Lower leg skin (tissue), 3 donors: ENCODE measurements at regions not wholly inside any gene's neighbourhood (a gene's known extent, or its start where the extent isn't known, plus 50 kb on each side); places are given as distances from the start of the nearest gene placed in this dataset.

Experiments
- POLR2A ChIP-seq, 2 donors: fragments of 450-650 bp; IDR thresholded peaks; one replicate each; pipeline ENCODE4 v1.6.1; 2016 to 2017; ENCODE audit warnings: antibody characterized with exemption in 2 of 2, mild to moderate bottlenecking in 1 of 2, moderate library complexity in 1 of 2
- TF ChIP-seq, protein P1 (sequence below), 3 donors: fragments of 450-650 bp; IDR thresholded peaks; one replicate each; pipeline ENCODE4 v1.5.1; 2016; ENCODE audit warnings: antibody characterized with exemption in 3 of 3, mild to moderate bottlenecking in 3 of 3, moderate library complexity in 2 of 3

DNA sequence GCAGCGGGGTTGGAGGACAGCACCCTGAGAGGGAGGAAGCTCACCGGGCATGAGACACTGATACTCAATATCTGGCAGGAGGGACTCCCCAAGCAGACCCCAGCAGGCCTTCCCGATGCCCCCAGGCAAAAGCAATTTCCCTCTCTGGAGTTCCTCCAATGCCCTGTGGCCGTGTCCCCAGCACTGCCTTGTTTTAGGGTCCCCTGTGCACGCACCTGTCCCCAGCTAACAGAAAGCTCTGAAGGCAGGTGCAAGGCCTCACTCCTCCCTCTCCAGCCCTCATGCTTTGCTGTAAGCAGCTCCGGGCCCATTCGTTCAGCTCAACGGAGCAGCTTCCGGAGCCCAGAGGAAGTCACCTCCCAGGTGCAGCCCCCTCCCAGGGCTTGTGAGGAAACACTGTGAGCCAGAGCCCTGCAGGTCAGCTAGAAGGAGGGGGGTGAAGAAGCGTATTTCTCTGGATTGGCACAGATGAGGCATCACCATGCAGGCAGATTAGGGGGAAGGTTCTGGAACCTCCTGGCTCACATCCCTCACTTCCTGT lies 50.3 kb upstream of the ID2 start:
- TF ChIP-seq, protein P1, sequence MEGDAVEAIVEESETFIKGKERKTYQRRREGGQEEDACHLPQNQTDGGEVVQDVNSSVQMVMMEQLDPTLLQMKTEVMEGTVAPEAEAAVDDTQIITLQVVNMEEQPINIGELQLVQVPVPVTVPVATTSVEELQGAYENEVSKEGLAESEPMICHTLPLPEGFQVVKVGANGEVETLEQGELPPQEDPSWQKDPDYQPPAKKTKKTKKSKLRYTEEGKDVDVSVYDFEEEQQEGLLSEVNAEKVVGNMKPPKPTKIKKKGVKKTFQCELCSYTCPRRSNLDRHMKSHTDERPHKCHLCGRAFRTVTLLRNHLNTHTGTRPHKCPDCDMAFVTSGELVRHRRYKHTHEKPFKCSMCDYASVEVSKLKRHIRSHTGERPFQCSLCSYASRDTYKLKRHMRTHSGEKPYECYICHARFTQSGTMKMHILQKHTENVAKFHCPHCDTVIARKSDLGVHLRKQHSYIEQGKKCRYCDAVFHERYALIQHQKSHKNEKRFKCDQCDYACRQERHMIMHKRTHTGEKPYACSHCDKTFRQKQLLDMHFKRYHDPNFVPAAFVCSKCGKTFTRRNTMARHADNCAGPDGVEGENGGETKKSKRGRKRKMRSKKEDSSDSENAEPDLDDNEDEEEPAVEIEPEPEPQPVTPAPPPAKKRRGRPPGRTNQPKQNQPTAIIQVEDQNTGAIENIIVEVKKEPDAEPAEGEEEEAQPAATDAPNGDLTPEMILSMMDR (IDR thresholded peaks at IDR 0.05): no peak
- TF ChIP-seq POLR2A (IDR thresholded peaks at IDR 0.05): no peak
